Kasumi-1 (cell line): ENCODE measurements at regions not wholly inside any gene's neighbourhood (a gene's known extent, or its start where the extent isn't known, plus 50 kb on each side); places are given as distances from the start of the nearest gene placed in this dataset.

ENCODE experiments used
- DNase-seq, 2 experiments: peaks; one replicate each; lab custom pipeline; 2025; lab: John Stamatoyannopoulos, UW

GRCh38 chr5:123763201-123763600 lies 251.2 kb downstream of the CSNK1G3 start:
- no peak for DNase-seq

- DNase-seq = no peak
These were observed 244.8 kb downstream of the CSNK1G3 start for GRCh38 chr5:123756816-123757215.

GRCh38 chr5:123756318-123756665 lies 244.3 kb downstream of the CSNK1G3 start:
- no peak for DNase-seq

GRCh38 chr5:123755653-123756317 lies 243.8 kb downstream of the CSNK1G3 start:
- DNase-seq = no peak

- DNase-seq = no peak
These were observed 242.9 kb downstream of the CSNK1G3 start for GRCh38 chr5:123754908-123755307.

GRCh38 chr5:123753937-123754891 lies 242.2 kb downstream of the CSNK1G3 start:
- DNase-seq = no peak

- no peak for DNase-seq
These were observed 241.4 kb downstream of the CSNK1G3 start for GRCh38 chr5:123753180-123753936.

- no peak for DNase-seq
These were observed 240.7 kb downstream of the CSNK1G3 start for GRCh38 chr5:123752552-123753179.

GRCh38 chr5:123751670-123752069 lies 239.7 kb downstream of the CSNK1G3 start:
- no peak for DNase-seq

GRCh38 chr5:123748239-123748638 lies 236.3 kb downstream of the CSNK1G3 start:
- DNase-seq = no peak

- DNase-seq = no peak
These were observed 234.8 kb downstream of the CSNK1G3 start for GRCh38 chr5:123746683-123747360.

GRCh38 chr5:123743990-123744583 lies 232.1 kb downstream of the CSNK1G3 start:
- DNase-seq = no peak

GRCh38 chr5:123735384-123735783 lies 223.4 kb downstream of the CSNK1G3 start:
- DNase-seq = no peak

GRCh38 chr5:123732257-123732656 lies 220.3 kb downstream of the CSNK1G3 start:
- no peak for DNase-seq

GRCh38 chr5:123722451-123722850 lies 210.5 kb downstream of the CSNK1G3 start:
- no peak for DNase-seq

GRCh38 chr5:123721675-123722276 lies 209.8 kb downstream of the CSNK1G3 start:
- no peak for DNase-seq

- no peak for DNase-seq
These were observed 209.0 kb downstream of the CSNK1G3 start for GRCh38 chr5:123720955-123721354.

GRCh38 chr5:123720339-123720738 lies 208.4 kb downstream of the CSNK1G3 start:
- DNase-seq = no peak

GRCh38 chr5:123719004-123719403 lies 207.0 kb downstream of the CSNK1G3 start:
- no peak for DNase-seq

- no peak for DNase-seq
These were observed 206.3 kb downstream of the CSNK1G3 start for GRCh38 chr5:123718238-123718637.

GRCh38 chr5:123717139-123717538 lies 205.2 kb downstream of the CSNK1G3 start:
- no peak for DNase-seq
